Endothelial cell of umbilical vein (primary cell): ENCODE measurements at regions not wholly inside any gene's neighbourhood (a gene's known extent, or its start where the extent isn't known, plus 50 kb on each side); places are given as distances from the start of the nearest gene placed in this dataset.

ENCODE experiments used
- BruUV-seq: library from RNA; stranded (reverse); fragments of 400-500 nt; replicated peaks from 2 replicates; lab custom pipeline; 2021; lab: Mats Ljungman, UMichigan
- CTCF ChIA-PET: fragments of 300-600, 350-600 bp; sonication (Branson Sonifier 250); formaldehyde crosslinking; loops from one replicate; lab custom pipeline; 2021; ENCODE audit warnings: antibody characterized with exemption, inconsistent platforms; lab: Charles Lee
- POLR2A ChIA-PET: fragments of 300-600, 350-600 bp; sonication (Branson Sonifier 250); formaldehyde crosslinking; loops from one replicate; lab custom pipeline; 2021; ENCODE audit warnings: antibody characterized with exemption, inconsistent platforms; lab: Charles Lee
- DNase-seq: peaks from one replicate; pipeline ENCODE4 v3.0.0-alpha.2; 2011; ENCODE audit warnings: low read depth, low spot score
- FAIRE-seq: peaks from 2 replicates; lab custom pipeline; 2011; peaks lifted over from hg19 to GRCh38; lab: Jason Lieb, UNC
- H2AFZ ChIP-seq: 2 replicates; pipeline ENCODE4 v1.6.0; 2012; ENCODE audit warnings: low read depth, low read length, control low read depth, inconsistent platforms
- H3K27ac ChIP-seq: 2 replicates; pipeline ENCODE4 v1.5.1; 2011; ENCODE audit warnings: low read depth, mild to moderate bottlenecking, control low read depth, low read length, moderate library complexity; ENCODE audit not compliant: insufficient read depth
- H3K27me3 ChIP-seq, 2 experiments: 2 replicates each; pipeline versions ENCODE4 v1.6.0 to v1.6.1; 2011; ENCODE audit warnings: low read length in 2 of 2, mixed read lengths in 1 of 2; ENCODE audit not compliant: control insufficient read depth in 2 of 2, insufficient read depth in 2 of 2
- H3K36me3 ChIP-seq, 2 experiments: 2 replicates in 1 of 2; 3 replicates in 1 of 2; pipeline ENCODE4 v1.5.1; 2011; ENCODE audit warnings: low read length in 2 of 2, mild to moderate bottlenecking in 1 of 2, moderate library complexity in 1 of 2; ENCODE audit not compliant: control insufficient read depth in 2 of 2, insufficient read depth in 2 of 2; ENCODE audit errors: extremely low read depth in 1 of 2
- H3K4me1 ChIP-seq: 3 replicates; pipeline ENCODE4 v1.5.1; 2011; ENCODE audit warnings: mild to moderate bottlenecking, low read length; ENCODE audit not compliant: control insufficient read depth, insufficient read depth; ENCODE audit errors: extremely low read depth
- H3K4me2 ChIP-seq: 2 replicates; pipeline ENCODE4 v1.6.1; 2011; ENCODE audit warnings: low read length, control low read depth, mixed read lengths; ENCODE audit not compliant: insufficient read depth
- H3K4me3 ChIP-seq, 3 experiments: fragments of 200-600 bp in 1 of 3; sonication (generic), shearing (Covaris generic) in 1 of 3; replicated peaks in 1 of 3; 2 replicates each; pipeline ENCODE4 v1.5.1; 2011 to 2016; ENCODE audit warnings: control low read depth in 3 of 3, low read length in 3 of 3, mild to moderate bottlenecking in 2 of 3, inconsistent platforms in 1 of 3, low read depth in 1 of 3, moderate library complexity in 1 of 3; ENCODE audit not compliant: insufficient read depth in 1 of 3
- H3K79me2 ChIP-seq: 2 replicates; pipeline ENCODE4 v1.6.0; 2012; ENCODE audit warnings: low read length, inconsistent platforms; ENCODE audit not compliant: control insufficient read depth, insufficient read depth
- H3K9ac ChIP-seq: replicated peaks from 2 replicates; pipeline ENCODE3; 2011; ENCODE audit warnings: low read length, control low read depth; ENCODE audit not compliant: insufficient read depth; ENCODE audit errors: extremely low read depth
- H3K9me1 ChIP-seq: replicated peaks from 3 replicates; pipeline ENCODE4 v1.6.0; 2011; ENCODE audit warnings: mild to moderate bottlenecking, low read length; ENCODE audit not compliant: control insufficient read depth, insufficient read depth; ENCODE audit errors: extremely low read depth
- H3K9me3 ChIP-seq: replicated peaks from 2 replicates; pipeline ENCODE4 v1.5.1; 2012; ENCODE audit warnings: low read length, inconsistent platforms; ENCODE audit not compliant: control insufficient read depth, insufficient read depth
- H4K20me1 ChIP-seq: replicated peaks from 2 replicates; pipeline ENCODE3; 2011; ENCODE audit warnings: mild to moderate bottlenecking, low read length; ENCODE audit not compliant: control insufficient read depth, insufficient read depth; ENCODE audit errors: extremely low read depth
- CTCF ChIP-seq, 2 donors: IDR thresholded peaks; 1 replicate in 1 of 2; 2 replicates in 1 of 2; pipeline ENCODE4 v1.5.1; 2011; ENCODE audit warnings: low read length in 2 of 2, mild to moderate bottlenecking in 2 of 2, moderate library complexity in 2 of 2, control low read depth in 1 of 2, inconsistent platforms in 1 of 2, low read depth in 1 of 2; ENCODE audit not compliant: insufficient read depth in 1 of 2; ENCODE audit errors: extremely low read depth in 1 of 2
- EZH2 ChIP-seq: IDR thresholded peaks from 2 replicates; pipeline ENCODE4 v1.6.1; 2012; ENCODE audit warnings: borderline replicate concordance, low read depth, mild to moderate bottlenecking, moderate library complexity, low read length, inconsistent platforms; ENCODE audit not compliant: severe bottlenecking
- FOS ChIP-seq: IDR thresholded peaks from 2 replicates; pipeline ENCODE4 v1.6.1; 2011; ENCODE audit warnings: mild to moderate bottlenecking, low read length, moderate library complexity, borderline replicate concordance; ENCODE audit not compliant: insufficient read depth
- GATA2 ChIP-seq: IDR thresholded peaks from 2 replicates; pipeline ENCODE4 v1.7.0; 2011; ENCODE audit warnings: low read depth, mild to moderate bottlenecking, moderate library complexity, mixed read lengths, low read length; ENCODE audit not compliant: insufficient read length, insufficient read depth
- JUN ChIP-seq: IDR thresholded peaks from 2 replicates; pipeline ENCODE4 v1.6.1; 2011; ENCODE audit warnings: borderline replicate concordance, low read depth; ENCODE audit not compliant: insufficient read length, insufficient read depth
- MAX ChIP-seq: IDR thresholded peaks from 2 replicates; pipeline ENCODE4 v1.6.1; 2011; ENCODE audit not compliant: insufficient read depth, insufficient read length
- MYC ChIP-seq: IDR thresholded peaks from one replicate; pipeline ENCODE4 v1.6.1; 2011; ENCODE audit warnings: mild to moderate bottlenecking, low read depth, low read length
- POLR2A ChIP-seq: IDR thresholded peaks from 2 replicates; pipeline ENCODE4 v1.6.1; 2012; ENCODE audit warnings: low read depth, mild to moderate bottlenecking, control low read depth, low read length
- POLR2AphosphoS5 ChIP-seq: IDR thresholded peaks from 2 replicates; pipeline ENCODE4 v1.6.1; 2012; ENCODE audit warnings: low read depth, mild to moderate bottlenecking, control low read depth, low read length, moderate library complexity; ENCODE audit not compliant: insufficient read depth
- dilution Hi-C: fragments of 300-500 bp; cut with MboI; formaldehyde crosslinking; loops from one replicate; pipeline ENCODE4 v1.15.0; 2019; ENCODE audit warnings: low sequenced_read_pairs; ENCODE audit not compliant: extremely low pct_ligation_motif_present
- intact Hi-C: fragments of 100-400 bp; cut with micrococcal nuclease; formaldehyde crosslinking; loops from one replicate; pipeline ENCODE4 v1.10.0; 2022

- H3K4me2 ChIP-seq = no peak overlapping the region
- H3K4me1 ChIP-seq = no peaks in the 10 kb centered on the region
- BruUV-seq = no TSS peak
- H4K20me1 ChIP-seq = no peaks in the 10 kb centered on the region
- H3K27ac ChIP-seq = no peak overlapping the region
- no peaks in the 10 kb centered on the region for H3K79me2 ChIP-seq
- no peaks in the 10 kb centered on the region for H3K9me1 ChIP-seq
- intact Hi-C loops (no loop called here), dilution Hi-C loops (no loop called here)
- H3K27me3 ChIP-seq = no peaks in the 10 kb centered on the region
- no peak overlapping the region for H3K4me3 ChIP-seq
- H3K9me3 ChIP-seq = no peaks in the 10 kb centered on the region
- ChIA-PET POLR2A (no interaction called here), CTCF (interaction anchor here (1.1 kb wide), 1 partner anchor 12 kb away, joined by 3 read pairs; no protein-coding TSS in a partner anchor)
- no peak for DNase-seq
- no peak for TF ChIP-seq JUN
- no peak for TF ChIP-seq EZH2
- no peak for TF ChIP-seq POLR2AphosphoS5
- no peak for TF ChIP-seq MAX
- TF ChIP-seq GATA2 = no peak
- no peak for TF ChIP-seq POLR2A
- H3K9ac ChIP-seq = no peak overlapping the region
- no peak for FAIRE-seq
- no peak overlapping the region for H2AFZ ChIP-seq
- H3K36me3 ChIP-seq = no peaks in the 10 kb centered on the region
Observed at GRCh38 chr9:23006127-23006526, 559.5 kb downstream of the DMRTA1 start.

GRCh38 chr9:23011669-23012068 lies 565.0 kb downstream of the DMRTA1 start:
- TF ChIP-seq MAX (no peak), EZH2 (no peak), JUN (no peak), POLR2A (no peak), MYC (no peak), GATA2 (no peak), FOS (no peak), POLR2AphosphoS5 (no peak), CTCF (IDR thresholded peaks at IDR 0.05; ENCODE audit: extremely low read depth in 1 of 2, insufficient read depth in 1 of 2, low read depth in 1 of 2, low read length in 2 of 2) (no peak)

More at GRCh38 chr9:23011669-23012068, 565.0 kb downstream of the DMRTA1 start:
- H3K79me2 ChIP-seq = no peaks in the 10 kb centered on the region
- intact Hi-C loops = no loop called here
- H4K20me1 ChIP-seq = no peaks in the 10 kb centered on the region
- no peak for FAIRE-seq
- H3K27me3 ChIP-seq = no peaks in the 10 kb centered on the region
- H3K9ac ChIP-seq = no peak overlapping the region
- H3K36me3 ChIP-seq = no peaks in the 10 kb centered on the region
- dilution Hi-C loops = no loop called here
- no peak overlapping the region for H3K4me2 ChIP-seq
- H3K4me3 ChIP-seq = no peak overlapping the region
- no peak overlapping the region for H2AFZ ChIP-seq
- no peaks in the 10 kb centered on the region for H3K9me3 ChIP-seq
- no peak overlapping the region for H3K27ac ChIP-seq
- H3K9me1 ChIP-seq = no peaks in the 10 kb centered on the region
- no TSS peak for BruUV-seq
- CTCF ChIA-PET = no interaction called here
- no peaks in the 10 kb centered on the region for H3K4me1 ChIP-seq
- POLR2A ChIA-PET = no interaction called here
- no peak for DNase-seq
